T-helper 1 cell treated with Interleukin-12 subunit alpha and Interleukin-12 subunit beta and Interleukin-4 antibody, amounts not matched to agents 30 ng/mL and 1 ng/mL, for 36 hours (primary cell): ENCODE measurements at regions not wholly inside any gene's neighbourhood (a gene's known extent, or its start where the extent isn't known, plus 50 kb on each side); places are given as distances from the start of the nearest gene placed in this dataset.

Source experiments
- intact Hi-C: fragments of 100-400 bp; cut with micrococcal nuclease; formaldehyde crosslinking; loops from one replicate; pipeline ENCODE4 v1.15.1; 2024

- intact Hi-C loops = no loop called here
Measured at GRCh38 chr1:116262207-116262994, 110.6 kb upstream of the ATP1A1 start.

- intact Hi-C loops = no loop called here
Measured at GRCh38 chr1:116262995-116263385, 110.1 kb upstream of the ATP1A1 start.

- intact Hi-C loops = no loop called here
Measured at GRCh38 chr1:116265931-116266863, 106.8 kb upstream of the ATP1A1 start.

GRCh38 chr1:116266864-116267212 is 106.2 kb upstream of the ATP1A1 start:
- intact Hi-C loops = no loop called here

GRCh38 chr1:116268211-116268610 is 104.8 kb upstream of the ATP1A1 start:
- intact Hi-C loops = no loop called here

GRCh38 chr1:116270316-116271057 is 102.6 kb upstream of the ATP1A1 start:
- intact Hi-C loops = no loop called here

- intact Hi-C loops = no loop called here
Measured at GRCh38 chr1:116273042-116273783, 99.8 kb upstream of the ATP1A1 start.

GRCh38 chr1:116276532-116276931 is 96.5 kb upstream of the ATP1A1 start:
- intact Hi-C loops = no loop called here

- intact Hi-C loops = no loop called here
Measured at GRCh38 chr1:116277840-116278540, 95.1 kb upstream of the ATP1A1 start.

GRCh38 chr1:116278541-116278866 is 94.5 kb upstream of the ATP1A1 start:
- intact Hi-C loops = no loop called here

GRCh38 chr1:116279715-116280114 is 93.3 kb upstream of the ATP1A1 start:
- intact Hi-C loops = no loop called here

GRCh38 chr1:116284819-116285390 is 88.1 kb upstream of the ATP1A1 start:
- intact Hi-C loops = no loop called here

GRCh38 chr1:116286541-116286971 is 86.5 kb upstream of the ATP1A1 start:
- intact Hi-C loops = no loop called here

GRCh38 chr1:116287341-116288200 is 85.5 kb upstream of the ATP1A1 start:
- intact Hi-C loops = no loop called here

GRCh38 chr1:116288201-116288598 is 84.8 kb upstream of the ATP1A1 start:
- intact Hi-C loops = no loop called here

GRCh38 chr1:116289193-116289592 is 83.9 kb upstream of the ATP1A1 start:
- intact Hi-C loops = no loop called here

- intact Hi-C loops = no loop called here
Measured at GRCh38 chr1:116290085-116290705, 82.8 kb upstream of the ATP1A1 start.

GRCh38 chr1:116291024-116291423 is 82.0 kb upstream of the ATP1A1 start:
- intact Hi-C loops = no loop called here
